GM12874 (cell line): ENCODE measurements at regions not wholly inside any gene's neighbourhood (a gene's known extent, or its start where the extent isn't known, plus 50 kb on each side); places are given as distances from the start of the nearest gene placed in this dataset.

Experiments
- CTCF ChIP-seq: IDR thresholded peaks from 2 replicates; pipeline ENCODE4 v1.5.1; 2011; ENCODE audit warnings: low read depth, mild to moderate bottlenecking, control low read depth, low read length, moderate library complexity; ENCODE audit not compliant: insufficient read depth

DNA sequence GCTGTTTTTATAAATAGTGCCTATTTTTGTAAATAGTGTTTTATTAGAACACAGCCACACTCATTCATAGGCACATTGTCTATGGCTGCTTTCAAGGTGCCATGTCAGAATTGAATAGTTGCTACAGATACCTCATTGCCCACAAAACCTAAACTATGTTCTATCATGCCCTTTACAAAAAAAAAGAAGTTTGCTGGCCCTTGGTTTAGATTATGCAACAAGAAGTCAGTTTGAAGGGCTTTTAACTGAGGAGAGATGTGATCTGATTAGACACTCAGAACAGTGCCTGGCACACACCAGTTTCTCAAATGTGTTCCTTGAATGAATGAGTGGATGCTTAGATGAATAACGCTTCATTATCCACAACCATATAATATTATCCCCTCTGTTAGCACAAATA lies 366.1 kb downstream of the MAFB start:
- no peak for TF ChIP-seq CTCF

GRCh38 chr20:40320517-40321011 lies 368.5 kb downstream of the MAFB start:
- no peak for TF ChIP-seq CTCF

- no peak for TF ChIP-seq CTCF
Measured at GRCh38 chr20:40319741-40320516, 369.1 kb downstream of the MAFB start.

DNA sequence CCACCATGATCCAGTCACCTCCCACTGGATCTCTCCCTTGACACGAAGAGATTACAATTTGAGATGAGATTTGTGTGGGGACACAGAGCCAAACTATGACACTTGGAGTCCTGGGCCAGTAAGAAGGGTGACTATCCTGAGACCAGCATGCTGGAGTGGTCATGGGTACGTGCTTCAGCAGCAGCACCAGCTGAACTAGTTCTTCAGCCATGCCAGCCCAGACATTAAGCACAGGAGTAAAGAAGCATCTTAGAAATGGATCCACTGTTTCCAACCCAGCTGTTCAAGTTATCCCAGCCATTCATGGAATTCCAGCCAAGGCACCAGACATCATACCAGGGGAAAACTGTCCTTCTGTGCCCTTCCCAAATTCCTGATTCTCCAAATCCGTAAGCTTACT lies 370.0 kb downstream of the MAFB start:
- no peak for TF ChIP-seq CTCF

- no peak for TF ChIP-seq CTCF
Measured at GRCh38 chr20:40317156-40317790, 371.8 kb downstream of the MAFB start.

GRCh38 chr20:40314278-40314677 lies 374.8 kb downstream of the MAFB start:
- no peak for TF ChIP-seq CTCF

- TF ChIP-seq CTCF: no peak
Measured at GRCh38 chr20:40313730-40314129, 375.3 kb downstream of the MAFB start.
